Choroid plexus epithelial cell (primary cell): ENCODE measurements at regions not wholly inside any gene's neighbourhood (a gene's known extent, or its start where the extent isn't known, plus 50 kb on each side); places are given as distances from the start of the nearest gene placed in this dataset.

ENCODE experiments used
- DNase-seq: peaks from one replicate; pipeline ENCODE4 v3.0.0-alpha.2; 2010; ENCODE audit warnings: low read depth
- H3K4me3 ChIP-seq: 2 replicates; pipeline ENCODE4 v1.5.1; 2011; ENCODE audit warnings: low read depth, mild to moderate bottlenecking, control low read depth, low read length, moderate library complexity
- TF ChIP-seq, protein P1 (sequence below): conservative IDR thresholded peaks from 2 replicates; pipeline ENCODE4 v1.5.1; 2011; ENCODE audit warnings: low read depth, mild to moderate bottlenecking, control low read depth, inconsistent platforms, low read length, moderate library complexity

DNA sequence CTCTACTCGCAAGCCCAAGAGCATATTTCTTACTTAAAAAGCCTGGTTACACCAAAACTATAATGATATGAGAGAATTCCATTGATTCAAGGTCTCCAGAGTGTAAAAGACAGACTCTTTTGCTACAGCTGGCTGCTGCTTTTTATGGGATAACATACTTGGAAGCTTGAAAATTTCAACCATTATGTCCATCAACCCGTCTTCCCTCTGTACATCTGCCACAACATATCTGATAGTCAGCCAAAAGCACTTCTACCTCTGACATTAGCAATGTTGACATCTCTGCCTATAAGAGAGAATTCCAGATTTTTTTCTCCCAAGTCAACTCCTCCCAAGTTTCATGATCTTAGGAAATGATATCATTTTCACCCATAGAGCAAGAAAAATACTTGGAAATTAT is 54.4 kb upstream of the IQCM start:
- no peak for DNase-seq
- TF ChIP-seq, protein P1, sequence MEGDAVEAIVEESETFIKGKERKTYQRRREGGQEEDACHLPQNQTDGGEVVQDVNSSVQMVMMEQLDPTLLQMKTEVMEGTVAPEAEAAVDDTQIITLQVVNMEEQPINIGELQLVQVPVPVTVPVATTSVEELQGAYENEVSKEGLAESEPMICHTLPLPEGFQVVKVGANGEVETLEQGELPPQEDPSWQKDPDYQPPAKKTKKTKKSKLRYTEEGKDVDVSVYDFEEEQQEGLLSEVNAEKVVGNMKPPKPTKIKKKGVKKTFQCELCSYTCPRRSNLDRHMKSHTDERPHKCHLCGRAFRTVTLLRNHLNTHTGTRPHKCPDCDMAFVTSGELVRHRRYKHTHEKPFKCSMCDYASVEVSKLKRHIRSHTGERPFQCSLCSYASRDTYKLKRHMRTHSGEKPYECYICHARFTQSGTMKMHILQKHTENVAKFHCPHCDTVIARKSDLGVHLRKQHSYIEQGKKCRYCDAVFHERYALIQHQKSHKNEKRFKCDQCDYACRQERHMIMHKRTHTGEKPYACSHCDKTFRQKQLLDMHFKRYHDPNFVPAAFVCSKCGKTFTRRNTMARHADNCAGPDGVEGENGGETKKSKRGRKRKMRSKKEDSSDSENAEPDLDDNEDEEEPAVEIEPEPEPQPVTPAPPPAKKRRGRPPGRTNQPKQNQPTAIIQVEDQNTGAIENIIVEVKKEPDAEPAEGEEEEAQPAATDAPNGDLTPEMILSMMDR = no peak
- H3K4me3 ChIP-seq = no peak overlapping the region

DNA sequence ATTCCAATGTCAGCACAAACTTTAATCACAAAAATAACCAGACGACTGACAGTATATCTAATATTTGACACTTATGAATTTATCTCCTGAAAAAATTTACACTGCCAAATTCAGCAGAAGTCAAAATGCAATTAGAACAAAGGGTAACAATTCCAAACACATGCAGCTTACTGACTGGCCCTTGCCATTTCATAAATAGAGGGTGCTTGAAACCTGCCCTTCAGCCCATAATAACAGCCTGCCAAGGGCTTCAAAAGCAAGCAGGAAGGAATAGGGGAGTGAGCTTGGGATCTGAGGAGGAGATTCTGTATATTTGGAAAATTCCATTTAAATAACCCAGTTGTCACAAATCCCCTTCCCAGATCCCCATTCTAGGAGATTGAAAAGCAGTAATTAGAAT is 66.1 kb upstream of the IQCM start:
- TF ChIP-seq, protein P1 = no peak
- DNase-seq = no peak
- no peak overlapping the region for H3K4me3 ChIP-seq

DNA sequence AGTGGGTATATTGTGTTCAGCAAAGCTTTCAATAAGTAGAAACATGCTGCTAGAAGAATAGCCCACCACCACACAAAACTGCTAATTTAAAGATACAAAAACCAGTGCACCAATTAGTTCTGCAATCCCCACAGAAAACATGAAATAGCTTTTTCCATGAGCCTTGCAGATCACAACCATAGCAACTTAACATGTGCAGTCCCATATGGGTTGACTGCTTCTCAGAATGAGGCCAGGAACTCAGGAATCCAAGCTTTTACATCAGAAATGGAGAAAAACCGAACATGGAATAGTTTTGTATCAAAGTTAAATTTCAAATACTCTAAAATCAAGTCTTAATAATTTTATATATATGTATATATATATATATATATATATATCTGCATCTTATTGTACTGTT is 66.6 kb upstream of the IQCM start:
- TF ChIP-seq, protein P1 = no peak
- no peak for DNase-seq
- H3K4me3 ChIP-seq = no peak overlapping the region

DNA sequence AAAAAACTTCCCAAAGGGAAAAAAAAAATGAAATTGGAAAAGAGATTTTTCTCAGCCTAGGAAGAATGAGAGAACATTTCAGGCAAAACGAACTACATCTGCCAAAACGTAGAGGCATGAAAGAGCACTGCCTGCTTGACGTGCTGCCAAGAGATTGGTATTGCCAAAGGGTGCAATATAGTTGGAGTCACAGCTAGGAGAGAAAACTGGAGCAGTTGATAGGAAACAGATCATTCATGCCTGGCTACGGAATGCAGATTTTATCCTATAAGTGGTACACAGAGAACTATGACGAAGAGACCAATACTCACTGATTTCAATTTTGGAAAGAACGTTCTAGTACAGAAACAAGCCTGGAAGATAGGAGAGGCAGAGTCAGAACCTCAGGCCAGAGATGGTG is 68.4 kb upstream of the IQCM start:
- TF ChIP-seq, protein P1 = no peak
- H3K4me3 ChIP-seq = no peak overlapping the region
- DNase-seq = no peak

DNA sequence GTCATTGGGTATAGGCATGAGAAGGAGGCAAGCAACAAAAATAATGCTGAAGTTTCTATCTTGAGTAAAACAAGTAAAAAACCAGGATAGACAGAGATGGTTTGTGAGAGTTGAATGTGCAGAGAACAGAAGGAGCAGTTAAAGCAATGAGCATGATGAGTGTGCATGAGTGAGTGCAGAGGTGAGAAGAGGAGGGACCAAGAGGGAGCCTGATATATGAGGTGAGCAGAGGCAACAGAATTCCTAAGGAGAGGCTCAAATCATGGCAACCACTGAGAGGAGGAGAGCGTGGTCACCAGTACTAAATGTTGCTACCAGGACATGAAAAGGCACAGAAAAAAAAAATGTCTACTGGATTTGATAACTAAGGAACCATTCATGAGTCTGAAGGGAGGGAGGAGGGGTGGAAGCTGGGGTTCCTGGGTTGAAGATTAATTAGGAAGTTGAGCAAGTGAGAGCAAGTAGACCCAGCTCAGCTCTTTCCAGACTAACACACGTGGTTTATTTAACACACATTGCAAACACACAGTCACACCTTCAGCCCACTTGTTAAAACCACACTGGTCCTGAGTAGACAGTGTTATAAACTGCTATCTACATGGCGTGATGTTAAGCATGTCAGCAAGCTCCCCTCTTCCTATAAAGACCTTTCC is 69.0 kb upstream of the IQCM start:
- no peak overlapping the region for H3K4me3 ChIP-seq
- no peak for DNase-seq
- TF ChIP-seq, protein P1 = no peak

DNA sequence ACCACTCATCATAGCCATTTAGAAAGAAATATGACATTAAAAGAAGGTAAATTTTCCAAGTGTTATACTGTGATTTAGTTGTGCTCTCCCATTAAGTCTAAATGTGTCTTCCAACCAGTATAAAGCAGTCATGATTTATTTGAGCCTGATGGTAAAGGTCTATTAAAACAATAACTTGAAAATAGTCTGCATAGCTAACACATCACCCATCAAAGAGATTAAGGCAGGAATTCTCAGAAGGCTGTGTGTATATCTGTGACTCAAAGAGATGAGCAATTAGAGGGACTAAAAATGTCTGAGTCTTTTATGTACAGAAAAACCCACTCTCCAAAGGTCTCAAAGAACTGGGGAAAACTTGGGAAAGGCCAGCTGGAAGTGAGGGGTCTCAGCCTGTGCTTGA is 70.3 kb upstream of the IQCM start:
- TF ChIP-seq, protein P1 = no peak
- H3K4me3 ChIP-seq = no peak overlapping the region
- DNase-seq = peak; percentile 35

DNA sequence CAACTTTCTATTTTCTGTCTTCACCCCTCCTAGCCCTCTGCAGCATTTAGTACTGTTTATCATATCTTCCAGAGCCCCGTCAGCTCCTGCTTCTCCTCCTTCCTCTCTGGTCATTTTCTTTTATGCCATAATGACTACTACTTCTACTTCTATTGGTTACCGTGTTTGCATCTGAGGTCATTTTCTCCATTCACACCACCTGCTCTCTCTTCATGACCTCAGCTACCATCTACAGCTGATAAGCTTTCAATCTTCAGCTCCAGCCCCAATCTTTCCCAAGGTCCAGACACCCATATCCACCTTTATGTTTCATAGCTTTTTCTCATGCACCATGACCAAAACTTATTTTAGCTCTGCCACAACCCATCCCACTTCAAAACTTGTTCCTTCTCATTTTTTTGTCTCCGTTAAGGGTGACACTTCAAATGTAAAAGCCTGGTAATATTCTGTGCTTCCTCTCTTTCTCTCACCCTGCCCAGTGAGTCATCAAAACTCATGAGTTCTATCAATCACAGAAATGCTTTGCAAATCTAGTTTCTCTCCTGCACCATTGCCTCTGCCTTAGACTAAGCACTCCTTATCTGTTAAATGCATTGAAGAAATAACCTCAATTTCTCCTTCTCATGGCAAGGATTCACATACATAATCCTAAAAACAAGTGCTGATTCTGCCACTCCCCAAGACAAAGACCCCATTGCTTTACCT is 71.3 kb upstream of the IQCM start:
- TF ChIP-seq, protein P1 = no peak
- no peak for DNase-seq
- H3K4me3 ChIP-seq = no peak overlapping the region
